Endothelial cell of umbilical vein (primary cell): ENCODE measurements at regions not wholly inside any gene's neighbourhood (a gene's known extent, or its start where the extent isn't known, plus 50 kb on each side); places are given as distances from the start of the nearest gene placed in this dataset.

ENCODE experiments used
- BruUV-seq: library from RNA; stranded (reverse); fragments of 400-500 nt; replicated peaks from 2 replicates; lab custom pipeline; 2021; lab: Mats Ljungman, UMichigan
- CTCF ChIA-PET: fragments of 300-600, 350-600 bp; sonication (Branson Sonifier 250); formaldehyde crosslinking; loops from one replicate; lab custom pipeline; 2021; ENCODE audit warnings: antibody characterized with exemption, inconsistent platforms; lab: Charles Lee
- POLR2A ChIA-PET: fragments of 300-600, 350-600 bp; sonication (Branson Sonifier 250); formaldehyde crosslinking; loops from one replicate; lab custom pipeline; 2021; ENCODE audit warnings: antibody characterized with exemption, inconsistent platforms; lab: Charles Lee
- DNase-seq: peaks from one replicate; pipeline ENCODE4 v3.0.0-alpha.2; 2011; ENCODE audit warnings: low read depth, low spot score
- FAIRE-seq: peaks from 2 replicates; lab custom pipeline; 2011; peaks lifted over from hg19 to GRCh38; lab: Jason Lieb, UNC
- H2AFZ ChIP-seq: 2 replicates; pipeline ENCODE4 v1.6.0; 2012; ENCODE audit warnings: low read depth, low read length, control low read depth, inconsistent platforms
- H3K27ac ChIP-seq: 2 replicates; pipeline ENCODE4 v1.5.1; 2011; ENCODE audit warnings: low read depth, mild to moderate bottlenecking, control low read depth, low read length, moderate library complexity; ENCODE audit not compliant: insufficient read depth
- H3K27me3 ChIP-seq, 2 experiments: 2 replicates each; pipeline versions ENCODE4 v1.6.0 to v1.6.1; 2011; ENCODE audit warnings: low read length in 2 of 2, mixed read lengths in 1 of 2; ENCODE audit not compliant: control insufficient read depth in 2 of 2, insufficient read depth in 2 of 2
- H3K36me3 ChIP-seq, 2 experiments: 2 replicates in 1 of 2; 3 replicates in 1 of 2; pipeline ENCODE4 v1.5.1; 2011; ENCODE audit warnings: low read length in 2 of 2, mild to moderate bottlenecking in 1 of 2, moderate library complexity in 1 of 2; ENCODE audit not compliant: control insufficient read depth in 2 of 2, insufficient read depth in 2 of 2; ENCODE audit errors: extremely low read depth in 1 of 2
- H3K4me1 ChIP-seq: 3 replicates; pipeline ENCODE4 v1.5.1; 2011; ENCODE audit warnings: mild to moderate bottlenecking, low read length; ENCODE audit not compliant: control insufficient read depth, insufficient read depth; ENCODE audit errors: extremely low read depth
- H3K4me2 ChIP-seq: 2 replicates; pipeline ENCODE4 v1.6.1; 2011; ENCODE audit warnings: low read length, control low read depth, mixed read lengths; ENCODE audit not compliant: insufficient read depth
- H3K4me3 ChIP-seq, 3 experiments: fragments of 200-600 bp in 1 of 3; sonication (generic), shearing (Covaris generic) in 1 of 3; replicated peaks in 1 of 3; 2 replicates each; pipeline ENCODE4 v1.5.1; 2011 to 2016; ENCODE audit warnings: control low read depth in 3 of 3, low read length in 3 of 3, mild to moderate bottlenecking in 2 of 3, inconsistent platforms in 1 of 3, low read depth in 1 of 3, moderate library complexity in 1 of 3; ENCODE audit not compliant: insufficient read depth in 1 of 3
- H3K79me2 ChIP-seq: 2 replicates; pipeline ENCODE4 v1.6.0; 2012; ENCODE audit warnings: low read length, inconsistent platforms; ENCODE audit not compliant: control insufficient read depth, insufficient read depth
- H3K9ac ChIP-seq: replicated peaks from 2 replicates; pipeline ENCODE3; 2011; ENCODE audit warnings: low read length, control low read depth; ENCODE audit not compliant: insufficient read depth; ENCODE audit errors: extremely low read depth
- H3K9me1 ChIP-seq: replicated peaks from 3 replicates; pipeline ENCODE4 v1.6.0; 2011; ENCODE audit warnings: mild to moderate bottlenecking, low read length; ENCODE audit not compliant: control insufficient read depth, insufficient read depth; ENCODE audit errors: extremely low read depth
- H3K9me3 ChIP-seq: replicated peaks from 2 replicates; pipeline ENCODE4 v1.5.1; 2012; ENCODE audit warnings: low read length, inconsistent platforms; ENCODE audit not compliant: control insufficient read depth, insufficient read depth
- H4K20me1 ChIP-seq: replicated peaks from 2 replicates; pipeline ENCODE3; 2011; ENCODE audit warnings: mild to moderate bottlenecking, low read length; ENCODE audit not compliant: control insufficient read depth, insufficient read depth; ENCODE audit errors: extremely low read depth
- EZH2 ChIP-seq: IDR thresholded peaks from 2 replicates; pipeline ENCODE4 v1.6.1; 2012; ENCODE audit warnings: borderline replicate concordance, low read depth, mild to moderate bottlenecking, moderate library complexity, low read length, inconsistent platforms; ENCODE audit not compliant: severe bottlenecking
- FOS ChIP-seq: IDR thresholded peaks from 2 replicates; pipeline ENCODE4 v1.6.1; 2011; ENCODE audit warnings: mild to moderate bottlenecking, low read length, moderate library complexity, borderline replicate concordance; ENCODE audit not compliant: insufficient read depth
- GATA2 ChIP-seq: IDR thresholded peaks from 2 replicates; pipeline ENCODE4 v1.7.0; 2011; ENCODE audit warnings: low read depth, mild to moderate bottlenecking, moderate library complexity, mixed read lengths, low read length; ENCODE audit not compliant: insufficient read length, insufficient read depth
- JUN ChIP-seq: IDR thresholded peaks from 2 replicates; pipeline ENCODE4 v1.6.1; 2011; ENCODE audit warnings: borderline replicate concordance, low read depth; ENCODE audit not compliant: insufficient read length, insufficient read depth
- MYC ChIP-seq: IDR thresholded peaks from one replicate; pipeline ENCODE4 v1.6.1; 2011; ENCODE audit warnings: mild to moderate bottlenecking, low read depth, low read length
- POLR2A ChIP-seq: IDR thresholded peaks from 2 replicates; pipeline ENCODE4 v1.6.1; 2012; ENCODE audit warnings: low read depth, mild to moderate bottlenecking, control low read depth, low read length
- POLR2AphosphoS5 ChIP-seq: IDR thresholded peaks from 2 replicates; pipeline ENCODE4 v1.6.1; 2012; ENCODE audit warnings: low read depth, mild to moderate bottlenecking, control low read depth, low read length, moderate library complexity; ENCODE audit not compliant: insufficient read depth
- dilution Hi-C: fragments of 300-500 bp; cut with MboI; formaldehyde crosslinking; loops from one replicate; pipeline ENCODE4 v1.15.0; 2019; ENCODE audit warnings: low sequenced_read_pairs; ENCODE audit not compliant: extremely low pct_ligation_motif_present
- intact Hi-C: fragments of 100-400 bp; cut with micrococcal nuclease; formaldehyde crosslinking; loops from one replicate; pipeline ENCODE4 v1.10.0; 2022
- TF ChIP-seq, protein P1 (sequence below), 2 donors: IDR thresholded peaks; 1 replicate in 1 of 2; 2 replicates in 1 of 2; pipeline ENCODE4 v1.5.1; 2011; ENCODE audit warnings: low read length in 2 of 2, mild to moderate bottlenecking in 2 of 2, moderate library complexity in 2 of 2, control low read depth in 1 of 2, inconsistent platforms in 1 of 2, low read depth in 1 of 2; ENCODE audit not compliant: insufficient read depth in 1 of 2; ENCODE audit errors: extremely low read depth in 1 of 2
- TF ChIP-seq, protein P2 (sequence below): IDR thresholded peaks from 2 replicates; pipeline ENCODE4 v1.6.1; 2011; ENCODE audit not compliant: insufficient read depth, insufficient read length

DNA sequence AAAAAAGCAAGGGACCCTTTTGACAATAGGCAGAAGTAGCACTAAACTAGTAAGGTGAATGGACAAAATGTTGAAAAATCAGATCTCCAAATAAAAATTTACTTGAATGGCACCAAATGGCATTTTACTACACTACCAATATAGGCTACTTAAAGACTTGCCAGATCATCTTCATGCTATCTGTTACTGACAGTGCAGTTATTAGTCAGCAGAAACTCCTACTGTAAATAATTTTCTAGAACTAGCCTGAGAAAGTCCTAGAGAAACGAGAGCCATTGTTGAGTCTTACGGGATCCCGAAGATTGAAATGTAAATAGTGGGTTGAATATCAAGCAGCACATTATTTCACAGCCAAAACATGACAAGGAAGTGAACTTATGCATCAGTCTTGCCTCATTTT lies 350.3 kb downstream of the SEC23A start:
- Histone ChIP-seq H3K27me3 (no peaks in the 10 kb centered on the region), H3K9me3 (no peaks in the 10 kb centered on the region), H3K9me1 (no peaks in the 10 kb centered on the region), H3K36me3 (no peaks in the 10 kb centered on the region), H3K79me2 (no peaks in the 10 kb centered on the region), H4K20me1 (no peaks in the 10 kb centered on the region), H2AFZ (no peak overlapping the region), H3K4me2 (no peak overlapping the region), H3K4me1 (no peaks in the 10 kb centered on the region), H3K9ac (no peak overlapping the region), H3K27ac (no peak overlapping the region), H3K4me3 (no peak overlapping the region)
- TF ChIP-seq, protein P1, sequence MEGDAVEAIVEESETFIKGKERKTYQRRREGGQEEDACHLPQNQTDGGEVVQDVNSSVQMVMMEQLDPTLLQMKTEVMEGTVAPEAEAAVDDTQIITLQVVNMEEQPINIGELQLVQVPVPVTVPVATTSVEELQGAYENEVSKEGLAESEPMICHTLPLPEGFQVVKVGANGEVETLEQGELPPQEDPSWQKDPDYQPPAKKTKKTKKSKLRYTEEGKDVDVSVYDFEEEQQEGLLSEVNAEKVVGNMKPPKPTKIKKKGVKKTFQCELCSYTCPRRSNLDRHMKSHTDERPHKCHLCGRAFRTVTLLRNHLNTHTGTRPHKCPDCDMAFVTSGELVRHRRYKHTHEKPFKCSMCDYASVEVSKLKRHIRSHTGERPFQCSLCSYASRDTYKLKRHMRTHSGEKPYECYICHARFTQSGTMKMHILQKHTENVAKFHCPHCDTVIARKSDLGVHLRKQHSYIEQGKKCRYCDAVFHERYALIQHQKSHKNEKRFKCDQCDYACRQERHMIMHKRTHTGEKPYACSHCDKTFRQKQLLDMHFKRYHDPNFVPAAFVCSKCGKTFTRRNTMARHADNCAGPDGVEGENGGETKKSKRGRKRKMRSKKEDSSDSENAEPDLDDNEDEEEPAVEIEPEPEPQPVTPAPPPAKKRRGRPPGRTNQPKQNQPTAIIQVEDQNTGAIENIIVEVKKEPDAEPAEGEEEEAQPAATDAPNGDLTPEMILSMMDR (IDR thresholded peaks at IDR 0.05; ENCODE audit: extremely low read depth in 1 of 2, insufficient read depth in 1 of 2, low read depth in 1 of 2, low read length in 2 of 2): no peak
- CTCF ChIA-PET: no interaction called here
- POLR2A ChIA-PET: no interaction called here
- intact Hi-C loops (no loop called here), dilution Hi-C loops (no loop called here)
- FAIRE-seq (no peak), DNase-seq (no peak)
- no TSS peak for BruUV-seq

DNA sequence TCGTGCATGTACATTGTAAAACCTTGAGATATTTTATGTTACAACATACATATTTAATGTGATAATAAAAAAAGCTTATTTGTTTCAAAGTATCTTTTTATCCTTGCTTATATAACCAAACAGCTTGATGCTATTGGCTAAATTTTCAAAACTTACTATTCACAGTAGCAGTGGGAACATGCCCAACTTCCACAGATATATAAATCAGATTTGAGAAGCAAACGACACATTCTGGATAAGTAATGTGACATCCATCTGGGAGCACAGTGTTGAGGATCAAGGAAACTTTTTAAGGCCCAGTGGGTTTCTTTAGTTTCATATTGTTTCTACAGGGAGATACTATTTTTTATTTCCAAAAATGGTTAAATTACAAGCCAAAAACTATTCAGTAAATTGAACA lies 350.7 kb downstream of the SEC23A start:
- intact Hi-C loops: no loop called here
- no peak for DNase-seq
- FAIRE-seq: no peak
- Histone ChIP-seq H3K4me2 (no peak overlapping the region), H3K27ac (no peak overlapping the region), H3K36me3 (no peaks in the 10 kb centered on the region), H3K9ac (no peak overlapping the region), H3K9me1 (no peaks in the 10 kb centered on the region), H3K9me3 (no peaks in the 10 kb centered on the region), H3K4me3 (no peak overlapping the region), H2AFZ (no peak overlapping the region), H4K20me1 (no peaks in the 10 kb centered on the region), H3K27me3 (no peaks in the 10 kb centered on the region), H3K79me2 (no peaks in the 10 kb centered on the region), H3K4me1 (no peaks in the 10 kb centered on the region)
- POLR2A ChIA-PET: no interaction called here
- dilution Hi-C loops: no loop called here
- BruUV-seq: no TSS peak
- TF ChIP-seq GATA2: no peak
- TF ChIP-seq EZH2: no peak
- TF ChIP-seq, protein P1 (IDR thresholded peaks at IDR 0.05; ENCODE audit: extremely low read depth in 1 of 2, insufficient read depth in 1 of 2, low read depth in 1 of 2, low read length in 2 of 2): no peak
- no peak for TF ChIP-seq FOS
- no peak for TF ChIP-seq POLR2A
- no peak for TF ChIP-seq MYC
- TF ChIP-seq, protein P2, sequence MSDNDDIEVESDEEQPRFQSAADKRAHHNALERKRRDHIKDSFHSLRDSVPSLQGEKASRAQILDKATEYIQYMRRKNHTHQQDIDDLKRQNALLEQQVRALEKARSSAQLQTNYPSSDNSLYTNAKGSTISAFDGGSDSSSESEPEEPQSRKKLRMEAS: no peak
- TF ChIP-seq POLR2AphosphoS5: no peak
- TF ChIP-seq JUN: no peak
- CTCF ChIA-PET: no interaction called here
